Activated T-helper 1 cell treated with Interleukin-2 at 50 U/mL for 16 hours (primary cell): ENCODE measurements at regions not wholly inside any gene's neighbourhood (a gene's known extent, or its start where the extent isn't known, plus 50 kb on each side); places are given as distances from the start of the nearest gene placed in this dataset.

ENCODE experiments used
- DNase-seq: peaks from one replicate; pipeline ENCODE4 v3.0.0-alpha.2; 2020; ENCODE audit warnings: low read depth

DNA sequence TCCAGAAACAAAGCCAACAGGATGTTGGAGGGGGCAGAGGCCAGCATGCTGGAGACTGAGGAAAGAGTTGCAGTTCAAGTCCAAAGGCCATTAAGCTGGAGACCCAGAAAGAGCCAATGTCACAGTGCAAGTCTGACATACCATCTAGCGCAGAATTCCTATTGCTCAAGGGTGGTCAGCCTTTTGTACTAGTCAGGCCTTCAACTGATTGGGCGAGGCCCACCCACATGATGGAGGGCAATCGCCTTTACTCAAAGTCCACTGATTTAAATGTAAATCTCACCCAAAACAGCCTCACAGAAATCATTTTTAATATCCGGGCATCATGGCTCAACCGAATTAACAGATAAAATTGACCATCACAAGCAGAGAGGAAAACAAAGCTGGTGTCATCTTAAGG lies 113.9 kb downstream of the RCN1 start:
- no peak for DNase-seq

DNA sequence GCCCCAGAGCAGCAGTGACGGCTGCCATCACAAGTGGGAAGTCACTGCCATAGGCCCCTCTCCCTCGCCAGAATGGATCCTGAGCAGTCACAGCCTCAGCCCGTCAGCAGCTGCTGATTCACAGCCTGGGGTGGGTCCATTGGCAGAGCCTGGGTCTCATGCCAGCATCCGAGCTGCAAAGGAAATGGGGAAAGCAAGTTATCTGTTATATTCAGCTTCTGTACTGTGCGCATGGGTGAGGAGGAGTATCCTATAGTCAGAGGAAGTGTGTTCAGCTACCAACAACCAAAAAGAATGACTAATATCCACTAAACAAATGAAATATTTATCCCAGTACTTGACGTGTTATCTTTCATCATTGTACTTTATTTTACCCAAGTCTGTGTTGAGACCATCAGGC lies 119.7 kb downstream of the RCN1 start:
- no peak for DNase-seq

DNA sequence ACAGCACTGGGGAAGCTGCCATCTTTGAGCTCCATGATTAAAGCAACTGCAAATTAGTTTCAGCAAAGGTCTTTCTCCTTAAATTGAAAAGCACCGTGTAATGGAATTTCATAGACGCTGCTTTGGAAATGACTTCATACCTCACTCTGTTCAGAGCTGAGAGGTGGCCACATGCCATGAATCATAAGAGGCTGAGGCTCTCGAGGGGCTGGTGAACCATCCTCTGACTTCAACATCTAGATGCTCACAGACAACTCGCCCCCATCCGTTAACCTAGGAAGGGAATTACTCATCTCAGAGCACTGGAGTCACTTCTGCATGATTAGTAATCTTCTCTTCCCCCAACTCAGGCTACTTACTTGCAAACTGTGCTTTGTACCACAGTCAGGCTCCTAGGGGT lies 122.3 kb downstream of the RCN1 start:
- DNase-seq, result no peak

DNA sequence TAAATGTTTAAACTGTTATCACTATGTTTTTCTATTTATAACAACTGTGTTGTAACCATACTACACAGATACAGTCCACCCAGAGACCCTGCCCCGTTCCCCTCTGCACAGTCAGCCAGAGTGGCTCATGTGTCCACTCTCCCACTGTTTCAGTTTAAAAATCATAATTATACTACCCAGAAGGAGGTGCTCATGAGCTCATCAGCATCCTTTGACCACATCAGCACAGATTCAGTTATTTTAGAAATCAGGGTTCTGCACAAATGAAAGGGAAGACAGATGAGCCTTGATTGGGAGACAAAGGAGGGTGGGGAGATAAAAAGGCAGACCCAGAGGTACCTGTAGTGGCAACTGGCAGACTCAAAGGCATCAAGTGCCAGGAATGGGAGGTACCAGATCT lies 124.3 kb downstream of the RCN1 start:
- no peak for DNase-seq

DNA sequence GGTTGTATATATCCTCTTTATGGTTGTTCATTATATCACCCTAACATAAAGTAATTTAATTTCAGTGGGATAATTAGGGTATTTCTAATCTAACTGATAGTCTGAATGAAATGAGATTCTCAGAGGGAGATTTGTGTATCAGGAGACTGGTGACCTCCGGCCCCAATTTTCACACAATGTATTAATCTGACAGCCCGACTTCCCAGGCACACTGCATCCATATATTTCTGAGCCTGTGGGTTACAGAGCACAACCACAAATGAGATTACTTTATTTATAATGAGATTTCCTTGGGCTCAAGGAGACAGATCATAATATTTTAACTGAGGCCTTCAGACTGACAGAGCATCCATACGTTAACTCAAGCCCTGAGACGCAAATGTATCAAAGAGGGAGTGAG lies 125.9 kb downstream of the RCN1 start:
- no peak for DNase-seq

DNA sequence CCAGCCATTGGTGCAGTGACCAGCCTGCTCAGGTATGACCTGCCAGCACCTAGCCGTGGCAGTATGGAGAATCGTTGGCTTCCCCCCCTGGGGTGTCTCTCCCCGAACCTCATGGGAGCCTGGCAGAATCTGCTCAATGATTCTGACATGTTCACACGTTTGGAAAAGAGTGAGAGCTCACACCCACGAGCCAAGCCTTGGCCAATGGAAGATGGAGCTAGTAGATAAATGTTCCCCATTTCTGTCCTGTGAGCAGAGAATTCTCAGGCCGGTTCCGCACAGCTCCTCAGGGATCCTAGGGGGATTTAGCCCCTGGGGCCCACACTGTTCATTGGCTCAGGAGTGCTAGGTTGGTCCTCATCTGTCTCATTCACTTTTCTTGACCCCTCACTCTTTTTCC lies 128.4 kb downstream of the RCN1 start:
- DNase-seq, result no peak

DNA sequence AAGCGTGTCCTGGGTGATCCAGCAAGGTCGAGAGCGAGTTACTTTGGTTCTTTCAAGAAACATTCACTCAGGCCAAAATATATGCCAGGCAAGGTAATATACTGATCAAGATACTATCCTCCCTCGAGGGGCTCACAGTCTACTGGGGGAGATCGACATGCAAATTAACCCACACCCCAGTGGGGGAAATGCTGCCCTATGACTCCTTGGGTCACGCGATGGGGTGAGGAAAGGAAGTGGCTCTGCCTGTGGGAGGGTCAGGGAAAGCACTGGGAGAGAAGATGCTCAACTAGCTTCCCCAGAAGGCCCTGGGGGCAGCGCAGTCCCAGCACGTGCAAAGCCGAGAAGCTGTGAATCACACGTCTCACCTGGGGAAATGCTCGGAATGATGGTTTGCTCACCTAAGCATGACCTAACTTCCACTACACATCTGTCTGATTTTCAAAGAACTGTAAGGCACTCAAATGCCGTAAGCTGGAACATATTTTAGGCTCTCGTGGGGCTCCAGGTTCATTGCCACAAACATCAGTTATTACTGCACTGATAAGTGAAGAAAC lies 130.7 kb downstream of the RCN1 start:
- DNase-seq, result no peak

DNA sequence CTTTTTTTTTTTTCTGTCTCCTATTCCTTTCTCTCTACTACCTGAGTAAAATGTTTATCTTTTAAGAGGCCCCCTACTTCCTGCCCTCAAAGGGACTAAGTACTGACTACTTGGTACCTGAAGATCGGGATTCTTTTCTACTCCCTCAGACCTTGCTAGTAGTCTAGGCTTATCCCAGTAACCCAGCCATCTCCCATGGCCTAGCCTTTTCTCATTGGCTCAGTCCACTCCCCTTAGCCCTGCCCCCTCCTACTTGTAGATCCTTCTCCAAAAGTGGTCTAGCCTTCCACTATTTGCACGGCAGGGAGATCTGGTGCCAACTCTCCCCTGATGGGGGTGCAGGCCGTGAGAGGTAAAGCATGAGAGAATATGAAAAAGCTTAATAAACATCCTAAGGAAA lies 133.7 kb downstream of the RCN1 start:
- DNase-seq, result no peak

DNA sequence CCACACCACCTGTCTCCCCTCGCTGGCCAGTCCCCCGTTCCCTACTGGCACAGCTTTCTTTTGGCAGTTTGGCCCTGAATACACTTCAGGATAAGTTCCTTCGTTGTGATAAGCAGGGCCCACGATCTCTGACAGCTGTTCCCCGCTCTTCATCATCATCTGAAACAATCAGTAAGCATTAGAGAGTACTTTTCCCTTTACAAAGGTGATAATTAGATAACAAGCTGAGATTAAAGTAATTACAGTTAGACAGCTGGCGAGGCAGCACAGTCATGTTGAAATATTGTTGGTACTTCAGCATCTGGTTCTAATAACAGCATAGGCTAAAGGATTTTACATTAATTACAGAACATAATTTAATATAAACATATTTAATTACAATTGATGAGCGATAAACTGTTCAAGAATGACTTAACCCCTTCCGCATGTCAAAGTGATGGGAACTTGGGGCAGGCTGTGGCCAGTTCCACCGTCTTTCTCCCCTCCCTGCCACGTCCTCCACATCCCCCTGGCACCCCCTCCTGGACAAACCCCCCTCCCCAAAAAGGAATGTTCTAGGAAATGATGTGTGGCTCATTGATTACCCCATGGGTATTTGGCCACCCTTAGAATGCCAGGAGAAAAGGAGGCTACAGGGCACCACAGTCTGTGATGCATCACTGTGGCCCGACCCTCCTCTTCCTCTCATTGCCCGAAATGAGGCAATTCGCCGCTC lies 134.9 kb downstream of the RCN1 start:
- DNase-seq, result no peak

DNA sequence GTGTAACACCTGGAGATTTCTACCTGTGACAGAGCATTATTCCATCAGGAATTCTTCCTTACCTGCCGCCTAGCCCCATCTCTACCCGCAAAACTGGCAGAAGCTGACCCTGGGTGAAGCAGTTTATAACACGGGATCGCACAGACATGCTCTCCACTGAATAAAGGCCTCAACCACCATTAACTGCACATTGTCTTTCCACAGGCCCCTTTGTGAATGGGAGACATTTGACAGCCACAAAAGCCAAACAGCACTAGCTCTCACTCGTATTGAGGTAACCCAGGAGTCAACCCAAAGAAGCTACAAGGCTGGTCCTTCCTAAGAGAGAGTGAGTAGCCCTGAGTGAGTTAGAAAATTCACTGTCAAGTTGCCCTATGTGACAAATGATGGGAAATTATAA lies 135.6 kb downstream of the RCN1 start:
- no peak for DNase-seq

DNA sequence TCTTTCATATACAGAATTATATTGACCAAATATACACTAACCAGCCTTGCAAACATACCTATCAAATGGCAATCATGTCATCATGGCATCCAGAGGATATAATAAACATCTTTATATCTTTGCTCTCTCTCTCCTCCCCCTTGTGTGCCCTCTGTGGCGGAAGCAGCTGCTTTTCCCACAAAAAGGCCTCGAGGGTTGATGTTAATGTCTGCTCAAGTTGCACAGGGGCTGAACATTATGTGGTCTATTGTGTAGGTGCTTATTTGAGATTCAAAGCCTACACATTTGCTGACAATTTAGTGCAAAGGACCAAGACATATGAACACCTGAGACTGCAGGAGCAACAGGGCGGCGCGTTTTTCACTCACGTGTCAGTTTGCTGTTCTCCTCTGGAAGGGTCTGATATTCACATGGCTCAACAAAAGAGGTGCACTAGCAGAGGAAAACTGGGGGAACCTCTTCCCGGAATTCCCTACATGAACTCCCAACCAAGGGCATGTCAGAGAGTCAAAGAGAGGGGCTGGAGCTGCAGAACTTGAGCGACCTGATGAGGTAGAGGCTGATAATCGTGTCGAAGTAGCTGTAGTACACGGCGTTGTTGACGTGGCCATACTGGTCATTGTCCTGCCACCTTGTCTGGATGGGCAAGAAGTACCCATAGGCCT lies 138.8 kb downstream of the RCN1 start:
- no peak for DNase-seq

DNA sequence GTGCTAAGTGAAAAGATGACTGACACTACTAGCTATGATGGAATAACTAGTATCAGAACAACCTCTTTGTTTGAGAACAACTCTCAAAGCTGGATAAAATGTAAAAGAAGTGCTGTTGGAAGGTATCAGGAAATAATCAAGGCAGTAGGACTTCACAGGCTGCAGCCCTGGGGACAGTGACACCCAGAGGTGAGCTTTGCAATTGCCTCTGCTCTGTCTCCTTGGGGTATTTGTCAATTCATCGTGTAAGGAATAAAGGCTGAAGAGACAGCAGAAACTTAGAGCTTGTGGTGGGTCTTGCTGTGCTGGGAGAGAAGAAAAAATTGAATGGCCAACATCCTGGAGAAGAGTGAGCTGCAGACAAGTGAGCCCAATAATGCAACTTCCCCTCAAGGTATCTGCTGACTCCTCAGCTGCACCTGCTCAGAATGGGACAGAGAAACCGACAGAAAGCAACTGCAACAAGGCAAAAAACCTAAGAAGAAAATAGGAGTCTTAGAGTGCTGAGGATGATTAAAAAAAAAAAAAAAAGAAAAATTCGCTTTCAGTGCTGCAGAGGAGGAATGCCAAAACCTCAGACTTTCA lies 141.1 kb downstream of the RCN1 start:
- no peak for DNase-seq

DNA sequence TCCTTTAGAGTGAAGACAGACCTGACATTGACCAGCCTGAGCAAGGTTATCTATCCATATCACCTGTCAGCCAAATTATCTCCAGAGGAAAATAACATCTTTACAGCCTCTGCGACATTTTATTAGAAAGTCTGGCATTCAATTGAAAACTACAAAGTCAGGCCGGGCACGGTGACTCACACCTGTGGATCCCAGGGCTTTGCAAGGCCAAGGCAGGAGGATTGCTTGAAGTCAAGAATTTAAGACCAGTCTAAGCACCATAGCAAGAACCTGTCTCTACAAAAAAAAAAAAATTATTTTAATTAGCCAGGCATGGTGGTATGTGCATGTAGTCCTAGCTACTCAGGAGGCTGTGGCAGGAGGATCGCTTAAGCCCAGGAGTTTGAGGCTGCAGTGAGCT lies 141.6 kb downstream of the RCN1 start:
- DNase-seq, result no peak

DNA sequence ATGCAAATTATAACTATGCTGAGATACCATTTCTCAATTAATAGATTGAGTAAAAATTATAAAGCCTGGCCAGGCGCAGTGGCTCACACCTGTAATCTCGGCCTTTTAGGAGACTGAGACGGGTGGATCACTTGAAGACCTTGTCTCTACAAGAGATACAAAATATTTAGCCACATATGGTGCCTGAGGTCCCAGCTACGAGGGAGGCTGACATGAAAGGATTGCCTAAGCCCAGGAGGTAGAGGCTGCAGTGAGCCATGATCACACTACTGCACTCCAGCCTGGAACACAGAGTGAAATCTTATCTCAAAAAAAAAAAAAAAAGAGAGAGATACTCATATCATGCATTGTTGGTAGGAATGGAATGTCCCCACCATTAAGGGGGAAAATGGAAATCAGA lies 142.4 kb downstream of the RCN1 start:
- DNase-seq, result no peak

DNA sequence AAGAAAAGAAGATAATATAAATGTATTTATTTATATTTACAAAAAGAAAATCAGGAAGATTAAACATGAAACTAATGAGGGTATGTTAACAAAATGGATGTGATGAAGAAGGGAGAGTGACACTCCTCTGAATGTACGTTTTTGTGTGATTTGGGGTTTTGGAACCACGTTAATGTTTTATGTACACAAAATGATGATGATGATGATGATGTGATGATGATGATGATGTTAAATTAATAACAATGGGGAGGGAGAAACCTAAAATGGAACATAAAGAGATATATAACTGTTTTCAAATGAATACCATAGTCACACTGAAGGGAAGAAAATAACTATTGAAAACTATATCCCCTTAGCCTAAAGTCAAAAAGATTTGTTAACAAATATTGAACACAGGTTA lies 143.1 kb downstream of the RCN1 start:
- DNase-seq, result no peak

DNA sequence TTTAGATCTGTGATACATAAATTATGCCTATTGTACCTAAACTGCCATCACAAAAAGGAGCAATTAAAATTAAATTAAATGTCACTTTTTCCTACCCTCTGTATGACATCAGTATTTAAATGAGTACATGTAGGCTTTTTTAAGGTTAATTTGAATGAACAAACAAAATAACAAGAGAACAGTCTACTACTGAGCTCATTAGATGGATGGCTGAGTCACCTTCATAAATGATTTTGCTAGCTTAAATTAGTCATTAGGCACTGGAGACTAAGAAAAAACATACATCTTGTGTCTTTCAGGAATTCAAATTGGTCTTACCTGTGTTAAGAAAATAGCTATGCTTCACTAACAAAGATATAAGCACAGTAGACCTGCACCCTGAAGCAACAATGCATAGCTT lies 153.6 kb downstream of the RCN1 start:
- DNase-seq, result no peak

DNA sequence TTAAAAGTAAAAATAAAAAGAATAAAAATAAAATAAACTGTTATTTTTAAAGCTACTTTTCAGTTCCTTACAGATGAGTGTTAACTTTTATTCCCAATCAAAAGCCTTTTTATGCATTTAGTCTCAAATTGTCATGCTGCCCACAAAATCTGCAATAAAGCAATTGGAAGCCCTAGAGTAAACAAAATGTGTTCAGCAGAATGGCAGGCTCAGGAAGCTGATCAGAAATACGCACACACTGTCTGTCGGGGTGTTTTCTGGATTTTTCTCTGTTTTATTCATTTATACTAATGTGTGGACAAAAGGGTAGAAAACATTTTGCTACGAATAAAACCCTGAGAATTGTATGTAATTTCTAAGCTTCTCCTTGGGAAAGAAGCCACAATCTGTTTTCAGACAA lies 162.8 kb downstream of the RCN1 start:
- no peak for DNase-seq

DNA sequence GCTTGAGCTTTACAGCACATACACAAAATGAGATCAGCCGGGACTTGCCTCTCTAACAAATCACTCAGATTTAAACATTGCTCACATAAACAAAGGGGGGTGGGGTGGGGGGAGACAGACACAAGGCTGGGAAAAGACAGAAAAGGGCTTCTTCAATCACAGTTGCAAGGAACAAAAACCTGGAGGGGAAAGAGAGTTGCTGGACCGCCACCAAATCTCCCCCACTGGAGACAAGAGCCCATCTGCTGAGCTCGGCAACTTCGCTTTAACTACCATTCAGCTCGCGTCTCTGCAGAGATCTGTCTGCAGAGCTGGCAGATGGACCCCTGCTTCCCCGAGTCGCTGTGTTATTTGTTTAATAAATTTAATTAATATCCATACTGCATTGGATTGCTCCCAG lies 165.0 kb downstream of the RCN1 start:
- no peak for DNase-seq

DNA sequence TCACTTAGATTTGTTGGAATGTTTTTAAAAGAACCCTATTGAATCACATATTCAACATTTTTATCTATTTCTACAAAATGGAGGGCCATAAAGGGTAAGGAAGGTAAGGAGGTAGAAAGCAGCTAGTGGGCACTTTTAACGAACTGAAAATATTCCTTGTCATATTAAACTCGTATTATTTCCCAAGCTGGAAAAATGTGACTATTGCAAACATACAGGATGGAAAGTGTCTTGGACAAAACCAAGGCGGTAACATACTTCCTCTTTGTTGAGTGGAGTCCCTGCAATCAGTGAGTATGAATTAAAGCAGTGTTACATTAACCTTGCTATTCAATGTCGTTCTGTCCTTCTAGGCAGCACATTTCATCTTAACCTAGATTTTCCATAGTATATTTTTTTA lies 165.6 kb downstream of the RCN1 start:
- DNase-seq, result no peak

DNA sequence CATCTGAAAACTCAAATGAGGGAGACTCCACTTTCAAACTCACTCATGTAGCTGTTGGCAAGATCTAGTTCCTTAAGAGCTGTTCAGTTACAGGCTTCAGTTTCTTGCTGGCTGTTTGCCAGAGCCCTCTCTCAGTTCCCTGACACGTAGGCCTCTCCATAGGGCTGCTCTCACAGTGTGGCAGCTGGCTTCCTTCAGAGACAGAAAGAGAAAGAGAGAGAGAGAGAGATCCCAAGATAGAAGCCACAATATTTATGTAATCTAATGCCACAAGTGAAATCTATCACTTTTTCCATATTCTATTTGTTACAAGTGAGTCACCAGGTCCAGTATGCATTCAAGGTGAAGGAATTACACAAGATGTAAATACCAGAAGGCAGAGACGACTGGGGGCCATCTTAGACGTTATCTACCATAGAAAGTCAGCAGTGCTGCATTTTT lies 168.8 kb downstream of the RCN1 start:
- no peak for DNase-seq

DNA sequence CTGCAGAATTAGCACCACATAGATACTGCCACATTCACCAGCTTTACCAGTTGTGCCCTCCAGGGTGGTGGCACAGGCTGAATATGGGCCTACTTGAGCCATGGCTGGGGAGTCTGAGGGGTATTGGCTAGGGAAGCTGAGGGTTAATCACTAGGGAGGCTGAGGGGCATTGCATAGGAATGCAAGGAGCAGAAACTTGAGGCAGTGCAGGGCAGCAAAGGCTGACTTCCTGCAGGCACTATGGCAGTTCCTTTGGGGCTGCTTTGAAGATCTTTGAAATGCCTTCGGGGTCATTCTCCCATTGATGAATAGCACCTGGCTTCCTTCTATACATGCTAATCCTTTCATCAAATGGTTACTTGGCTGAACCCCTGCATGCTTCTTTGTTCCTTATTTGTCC lies 171.5 kb downstream of the RCN1 start:
- DNase-seq, result no peak

DNA sequence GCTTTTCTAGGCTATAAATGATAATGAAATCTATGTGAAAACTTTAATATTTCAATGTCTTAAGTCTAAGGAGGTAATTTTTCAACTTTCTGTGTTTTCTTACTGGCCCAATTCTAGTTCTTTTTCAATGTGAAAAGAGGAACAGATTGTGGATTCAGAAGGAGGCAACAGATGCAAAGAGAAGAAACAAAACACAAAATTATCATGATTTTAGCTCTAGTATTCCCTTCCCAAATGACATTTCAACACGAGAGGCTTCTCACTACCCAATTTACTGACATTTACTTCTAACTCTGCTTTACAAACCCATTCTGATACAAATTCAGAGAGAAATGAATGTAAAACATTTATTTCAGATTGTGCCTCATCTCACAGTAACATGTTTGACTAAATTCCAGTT lies 169.4 kb downstream of the WT1 start:
- DNase-seq, result no peak

DNA sequence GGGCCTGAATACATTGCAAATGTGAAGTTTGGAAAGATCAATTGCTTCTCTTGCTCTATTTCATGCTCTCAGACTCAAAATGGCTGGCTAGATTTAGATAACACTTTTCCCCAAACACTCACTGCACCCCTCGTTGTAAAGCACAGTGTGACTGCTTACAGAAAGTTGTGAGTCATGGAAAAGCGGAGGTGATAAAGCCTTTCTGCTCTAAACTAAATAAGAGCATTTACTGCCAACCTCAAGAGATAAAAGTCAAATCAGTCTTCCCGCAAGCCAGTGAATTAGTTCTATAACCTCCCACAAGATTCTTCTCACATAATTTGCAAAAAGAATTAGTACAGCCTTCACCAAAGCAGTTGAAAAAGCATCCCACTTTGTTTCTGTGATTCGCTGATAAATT lies 168.7 kb downstream of the WT1 start:
- no peak for DNase-seq
